HG03520 (cell line): ENCODE measurements at regions not wholly inside any gene's neighbourhood (a gene's known extent, or its start where the extent isn't known, plus 50 kb on each side); places are given as distances from the start of the nearest gene placed in this dataset.
A peak's percentile ranks its signal among the peaks of the same experiment; 100 is the strongest.

Source experiments
- ATAC-seq: cut with Tn5 transposase; IDR thresholded peaks from one replicate; pipeline ENCODE4 v1.9.1; 2021; ENCODE audit warnings: mild to moderate bottlenecking, moderate library complexity; ENCODE audit not compliant: unreplicated experiment

- ATAC-seq, result no peak
Measured at GRCh38 chr10:105993609-105994008, 1170.9 kb downstream of the SORCS1 start.

DNA sequence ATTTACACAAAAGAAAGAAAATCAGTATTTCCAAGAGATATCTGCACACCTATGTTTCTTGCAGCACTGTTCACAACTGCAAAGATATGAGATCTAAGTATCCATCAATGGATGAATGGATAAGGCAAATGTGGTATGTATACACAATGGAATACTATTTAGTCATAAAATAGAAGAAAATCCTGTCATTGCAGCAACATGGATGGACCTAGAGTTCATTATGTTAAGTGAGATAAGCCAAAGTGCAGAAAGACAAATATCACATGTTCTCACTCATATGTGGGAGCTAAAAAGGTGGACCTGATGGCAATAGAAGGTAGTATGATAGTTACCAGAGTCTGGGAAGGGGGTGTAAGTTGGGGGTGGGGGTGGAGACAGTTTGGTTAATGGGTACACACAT lies 1171.6 kb downstream of the SORCS1 start:
- no peak for ATAC-seq

DNA sequence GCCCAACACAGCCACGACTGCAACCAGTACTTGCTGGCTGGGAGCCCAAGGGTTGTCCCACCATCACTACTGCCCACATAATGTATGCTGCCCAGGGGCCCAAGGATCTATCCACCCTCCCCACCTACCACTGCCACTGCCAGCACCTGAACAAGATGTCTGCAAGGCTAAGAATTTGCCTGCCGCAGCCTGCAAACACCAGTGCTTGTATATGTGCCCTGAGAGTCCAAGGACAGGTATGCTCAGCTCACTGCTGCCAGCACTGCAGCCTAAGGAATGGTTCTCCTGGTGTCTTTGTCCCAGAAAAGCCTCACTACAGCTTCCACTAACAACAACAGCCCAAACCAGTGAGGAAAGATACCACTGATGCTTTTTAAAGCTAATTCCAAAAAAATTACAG lies 1174.0 kb downstream of the SORCS1 start:
- ATAC-seq, result no peak

DNA sequence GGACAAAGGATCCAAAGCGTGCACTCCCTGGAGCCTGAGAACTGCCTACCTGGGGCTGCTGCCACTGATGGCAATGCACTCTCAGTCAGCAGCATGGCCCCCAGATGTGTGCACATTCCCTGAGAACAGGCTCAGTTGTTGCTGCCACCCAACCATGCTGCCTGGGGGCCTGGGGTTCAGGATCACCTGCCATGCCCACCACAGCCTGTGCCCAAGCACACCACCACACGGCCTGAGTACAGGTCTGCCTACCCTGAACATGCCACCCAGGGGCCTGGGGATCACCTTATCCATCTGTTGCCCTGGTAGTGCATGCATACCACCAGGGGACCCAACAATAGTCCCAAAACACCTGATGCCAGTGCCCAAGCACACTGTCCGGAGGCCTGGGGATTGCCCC lies 1174.5 kb downstream of the SORCS1 start:
- no peak for ATAC-seq

- no peak for ATAC-seq
Measured at GRCh38 chr10:105988848-105989247, 1175.7 kb downstream of the SORCS1 start.

DNA sequence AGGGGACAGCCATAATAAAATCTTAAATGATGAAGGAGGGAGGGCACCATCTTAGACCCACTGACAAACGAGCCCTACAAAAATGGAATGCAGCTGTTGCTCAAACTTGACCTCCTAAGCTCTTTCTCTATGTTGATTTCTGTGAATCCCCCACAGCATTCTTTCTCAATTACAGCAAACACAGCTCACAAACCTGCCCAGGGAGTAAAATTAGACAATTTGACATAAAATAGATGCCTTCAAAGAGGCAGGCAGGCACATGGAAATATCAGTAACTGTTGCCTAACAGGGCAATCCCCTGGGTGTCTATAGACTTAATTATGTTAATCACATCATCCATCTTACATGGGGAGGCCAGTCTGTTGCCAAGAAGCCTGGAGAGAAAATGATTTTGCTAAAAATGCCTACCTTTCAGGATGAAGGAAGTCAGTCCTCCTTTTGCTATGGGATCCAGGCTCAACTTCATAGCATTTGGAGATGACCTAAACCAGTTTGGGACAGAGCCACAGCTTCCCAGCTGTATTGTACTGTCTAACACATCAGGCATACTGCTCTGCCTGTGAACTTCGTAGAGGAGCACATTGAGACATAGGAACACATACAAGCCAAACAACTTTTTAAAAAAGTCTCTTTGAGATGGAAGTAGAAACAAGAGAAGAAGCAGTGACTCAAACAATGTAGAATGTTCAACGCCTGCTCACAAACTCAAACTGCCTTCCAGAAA lies 1177.4 kb downstream of the SORCS1 start:
- no peak for ATAC-seq

DNA sequence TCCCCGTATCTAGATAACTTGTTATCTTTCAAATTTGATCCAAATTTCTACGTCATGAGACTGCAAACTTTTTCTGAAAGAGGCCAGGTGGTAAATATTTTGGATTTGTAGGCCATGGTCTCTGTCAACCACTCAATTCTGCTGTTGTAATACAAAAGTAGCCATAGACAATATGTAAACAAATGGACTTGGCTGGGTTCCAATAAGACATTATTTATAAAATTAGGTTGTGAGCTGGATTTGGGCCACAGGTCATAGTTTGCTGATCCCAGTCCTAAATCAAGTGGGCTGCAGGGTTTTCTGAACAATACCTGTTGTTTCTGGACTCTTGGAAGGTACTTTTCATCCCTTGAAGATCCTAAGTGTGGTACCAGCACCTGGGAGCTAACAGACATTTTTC lies 1178.0 kb downstream of the SORCS1 start:
- no peak for ATAC-seq

GRCh38 chr10:105982735-105983134 lies 1181.8 kb downstream of the SORCS1 start:
- ATAC-seq, result no peak

- ATAC-seq, result no peak
Measured at GRCh38 chr10:105981679-105982078, 1182.8 kb downstream of the SORCS1 start.

GRCh38 chr10:105974803-105975456 lies 1189.6 kb downstream of the SORCS1 start:
- no peak for ATAC-seq

DNA sequence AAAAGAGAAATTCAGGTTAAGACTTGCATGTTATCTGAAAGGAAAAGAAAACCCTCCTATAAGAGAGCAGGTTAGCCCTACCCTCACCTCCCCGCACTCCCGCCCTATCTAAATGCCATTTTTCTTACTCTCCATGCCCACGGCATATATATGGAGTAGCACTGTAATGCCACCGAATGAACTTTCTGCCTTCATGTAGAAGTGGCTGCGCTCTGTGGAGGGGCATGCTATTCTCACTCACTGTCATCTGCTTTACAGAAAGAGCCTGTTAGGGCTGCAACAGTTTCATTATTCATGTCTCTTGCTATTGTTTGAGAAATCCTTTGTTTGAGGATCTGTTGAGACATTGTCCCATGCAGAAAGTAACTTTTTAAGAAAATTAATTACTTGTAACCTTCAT lies 1190.6 kb downstream of the SORCS1 start:
- ATAC-seq, result no peak

GRCh38 chr10:105973360-105973759 lies 1191.1 kb downstream of the SORCS1 start:
- ATAC-seq, result no peak

GRCh38 chr10:105971460-105971859 lies 1193.0 kb downstream of the SORCS1 start:
- no peak for ATAC-seq

- ATAC-seq, result no peak
Measured at GRCh38 chr10:105969884-105970377, 1194.6 kb downstream of the SORCS1 start.

DNA sequence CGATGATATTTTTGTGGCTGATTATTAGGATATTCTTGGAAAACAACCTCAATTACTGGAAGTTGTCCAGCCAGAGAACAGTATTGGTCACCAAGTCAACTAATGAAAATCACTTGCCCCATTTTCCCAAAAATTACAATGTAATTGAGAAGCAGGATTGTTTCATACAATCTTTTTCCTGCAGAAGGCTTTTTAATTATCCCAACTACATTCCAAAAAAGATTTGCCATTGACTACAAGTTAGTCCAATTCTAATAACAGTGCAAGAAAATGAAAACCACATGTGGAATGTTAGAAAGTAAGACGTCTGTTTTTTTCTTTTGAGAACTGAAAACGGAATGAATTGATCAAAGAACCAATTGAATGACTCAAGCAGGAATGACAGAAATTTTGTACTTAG lies 1195.8 kb downstream of the SORCS1 start:
- no peak for ATAC-seq

DNA sequence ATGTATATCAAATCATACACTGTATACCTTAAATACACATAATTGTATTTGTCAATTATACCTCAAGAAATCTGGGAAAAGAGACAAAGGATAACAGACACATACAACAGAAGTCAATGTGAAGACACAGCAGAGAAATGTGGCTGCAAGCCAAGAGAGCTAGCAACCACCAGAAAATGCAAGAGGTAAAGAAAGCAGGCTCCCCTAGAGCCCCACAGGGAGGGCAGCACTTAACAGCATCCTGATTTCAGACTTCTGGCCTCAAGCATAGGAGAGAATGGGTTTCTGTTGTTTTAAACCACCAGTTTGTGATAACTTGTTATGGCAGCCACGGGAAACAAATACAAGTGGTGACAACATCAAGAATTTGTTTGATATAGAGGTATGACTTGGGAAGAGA lies 1197.2 kb downstream of the SORCS1 start:
- ATAC-seq, result no peak

DNA sequence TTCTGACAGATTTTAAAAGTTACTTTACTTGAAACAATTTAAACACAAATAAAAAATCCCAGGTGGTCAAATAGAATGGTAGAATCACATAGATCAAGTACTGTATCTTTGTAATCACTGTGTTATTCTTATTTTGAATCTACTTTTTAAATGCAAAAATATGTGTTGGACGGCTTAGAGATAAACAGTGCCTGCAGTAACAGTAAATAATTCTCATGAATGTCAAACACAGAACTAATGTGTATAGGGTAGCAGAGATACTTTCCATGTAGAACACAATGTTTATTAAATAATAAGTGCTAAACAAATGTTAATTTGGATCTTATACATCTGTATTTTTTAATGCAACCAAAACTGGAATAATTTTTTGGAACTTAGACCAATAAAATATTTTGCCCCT lies 1199.4 kb downstream of the SORCS1 start:
- no peak for ATAC-seq

DNA sequence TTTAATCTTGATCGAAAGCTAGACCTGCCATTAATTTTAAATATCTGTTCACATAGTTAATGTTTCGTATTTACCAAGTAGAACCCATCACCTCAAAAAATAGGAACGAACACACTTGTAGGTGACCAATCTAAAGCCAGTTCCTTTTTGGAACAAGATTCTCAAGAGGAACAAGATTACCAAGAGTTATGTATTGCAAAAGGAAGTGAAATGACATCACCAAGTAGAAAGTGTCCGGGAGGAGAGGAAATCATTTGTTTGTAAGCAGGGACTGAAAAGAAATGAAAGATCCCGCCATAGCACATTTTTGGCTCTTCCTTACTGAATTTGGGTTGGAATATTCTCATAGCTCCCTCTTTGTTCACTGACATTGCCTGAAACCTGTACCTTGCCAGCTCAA lies 1200.5 kb downstream of the SORCS1 start:
- no peak for ATAC-seq

DNA sequence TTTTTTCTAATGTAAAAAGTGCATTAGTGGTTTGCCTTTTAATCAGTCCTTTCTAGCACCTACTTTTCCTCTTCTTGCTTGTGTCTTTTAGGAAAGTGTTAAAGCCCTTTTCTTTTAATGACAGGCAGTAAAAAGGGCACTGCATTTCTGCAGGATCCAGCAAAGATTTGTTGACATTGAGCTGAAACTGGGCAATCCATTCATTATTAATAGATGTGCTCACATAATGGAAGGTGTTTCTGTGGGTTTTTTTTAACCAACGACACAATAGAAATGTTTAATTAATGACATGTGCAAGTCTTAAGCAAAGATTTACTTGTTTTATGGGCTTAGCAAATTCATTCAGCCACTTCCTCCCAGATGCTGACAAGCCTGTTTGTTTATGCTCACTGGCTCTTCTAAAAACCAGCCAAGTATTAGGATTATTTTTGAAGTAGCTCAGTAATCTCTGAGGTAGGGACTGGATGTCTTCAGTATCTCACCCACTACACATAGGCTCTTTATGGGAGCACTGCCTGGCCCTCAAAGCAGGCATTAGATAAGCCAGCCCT lies 1201.1 kb downstream of the SORCS1 start:
- no peak for ATAC-seq

GRCh38 chr10:105956550-105956949 lies 1208.0 kb downstream of the SORCS1 start:
- ATAC-seq, result peak; percentile 43

GRCh38 chr10:105953861-105954260 lies 1210.6 kb downstream of the SORCS1 start:
- no peak for ATAC-seq

DNA sequence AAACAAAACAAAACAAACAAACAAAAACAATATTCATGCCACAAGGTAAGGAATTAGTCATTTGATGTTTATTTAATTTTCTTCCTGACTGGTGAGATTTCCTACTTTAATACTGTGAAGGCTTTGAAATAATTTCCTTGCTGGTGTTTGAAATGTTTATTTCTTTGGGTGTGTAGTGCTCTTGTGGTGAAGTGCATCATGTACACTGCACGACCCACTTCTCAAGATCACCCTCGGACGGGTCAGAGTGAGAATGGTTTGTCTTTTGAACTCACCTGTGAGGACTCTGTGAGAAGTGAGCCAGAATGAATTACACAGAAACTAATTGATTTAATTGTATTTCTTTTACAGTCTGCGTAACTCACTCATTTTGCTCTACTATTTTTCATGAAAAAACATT lies 1211.5 kb downstream of the SORCS1 start:
- ATAC-seq, result no peak
